ENCODE measurements at regions not wholly inside any gene's neighbourhood (a gene's known extent, or its start where the extent isn't known, plus 50 kb on each side); places are given as distances from the start of the nearest gene placed in this dataset.

- no peaks in the 10 kb centered on the region for H3K36me3 ChIP-seq
- no peak for DNase-seq
- TF ChIP-seq CTCF (IDR thresholded peaks at IDR 0.05) (no peak), POLR2A (IDR thresholded peaks at IDR 0.05) (no peak)
- 47 to 49% methylated on average over 2 of the region's 2 CpGs for WGBS, 2 donors
- H3K27me3 ChIP-seq: peaks cover 0 to 56% (median 0%) of the 10 kb centered on the region in 4 donors
- H3K4me1 ChIP-seq: peaks cover 0 to 2% (median 0%) of the 10 kb centered on the region in 3 donors
- no peak overlapping the region for H3K27ac ChIP-seq
- peaks cover 0 to 28% (median 8%) of the 10 kb centered on the region in 3 donors for H3K9me3 ChIP-seq
- intact Hi-C loops (cut with DNase I): no loop called here
- no peak overlapping the region for H3K4me3 ChIP-seq
Measured at GRCh38 chr9:135000647-135001245, 83.0 kb upstream of the FCN1 start.

DNA sequence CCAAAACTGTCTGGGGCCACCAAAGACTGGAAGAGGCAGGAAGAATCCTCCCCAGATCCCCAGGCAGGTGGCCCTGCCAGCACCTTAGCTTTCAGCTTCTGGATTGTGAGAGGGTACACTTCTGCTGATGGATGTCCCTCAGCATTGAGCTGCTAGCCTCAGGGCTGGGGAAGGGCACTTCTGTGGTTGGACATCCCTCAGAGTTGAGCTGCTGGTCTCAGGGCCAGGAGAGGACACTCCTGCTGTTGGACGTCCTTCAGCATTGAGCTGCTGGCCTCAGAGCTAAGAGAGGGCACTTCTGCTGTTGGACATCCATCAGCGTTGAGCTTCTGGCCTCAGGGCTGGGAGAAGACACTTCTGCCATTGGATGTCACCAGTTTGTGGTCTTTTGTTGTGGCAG lies 83.8 kb upstream of the FCN1 start:
- H3K9me3 ChIP-seq: peaks cover 0 to 28% (median 8%) of the 10 kb centered on the region in 3 donors
- H3K4me3 ChIP-seq: no peak overlapping the region
- TF ChIP-seq POLR2A (IDR thresholded peaks at IDR 0.05): no peak
- TF ChIP-seq CTCF (IDR thresholded peaks at IDR 0.05): no peak
- intact Hi-C loops (cut with DNase I): no loop called here
- H3K36me3 ChIP-seq: no peaks in the 10 kb centered on the region
- DNase-seq: no peak
- H3K27ac ChIP-seq: no peak overlapping the region
- H3K4me1 ChIP-seq: no peaks in the 10 kb centered on the region
- WGBS, 2 donors: no CpG with 5 or more reads among the region's 2 CpGs
- peaks cover 0 to 51% (median 0%) of the 10 kb centered on the region in 4 donors for H3K27me3 ChIP-seq

DNA sequence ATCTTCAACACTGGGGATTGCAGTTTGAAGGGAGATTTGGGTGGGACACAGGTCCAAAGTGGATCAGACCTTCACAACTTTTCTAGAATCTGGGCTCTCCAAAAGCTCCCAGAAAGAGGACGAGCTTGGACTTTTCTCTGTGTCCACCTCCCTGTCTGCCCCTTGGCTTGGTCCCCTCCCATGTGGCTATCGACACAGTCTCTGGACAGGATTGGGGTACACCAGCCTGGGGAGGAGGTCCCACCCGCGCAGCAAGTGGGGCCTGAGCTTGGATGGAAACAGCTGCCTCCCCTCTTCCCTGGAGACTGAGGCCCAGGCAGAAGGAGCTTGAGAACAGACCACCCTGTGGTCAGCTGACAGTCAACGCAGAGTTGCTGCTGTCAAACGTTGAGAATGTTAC lies 84.6 kb upstream of the FCN1 start:
- 57 to 79% methylated on average over 5 of the region's 6 CpGs for WGBS, 2 donors
- DNase-seq: no peak
- intact Hi-C loops (cut with DNase I): no loop called here

DNA sequence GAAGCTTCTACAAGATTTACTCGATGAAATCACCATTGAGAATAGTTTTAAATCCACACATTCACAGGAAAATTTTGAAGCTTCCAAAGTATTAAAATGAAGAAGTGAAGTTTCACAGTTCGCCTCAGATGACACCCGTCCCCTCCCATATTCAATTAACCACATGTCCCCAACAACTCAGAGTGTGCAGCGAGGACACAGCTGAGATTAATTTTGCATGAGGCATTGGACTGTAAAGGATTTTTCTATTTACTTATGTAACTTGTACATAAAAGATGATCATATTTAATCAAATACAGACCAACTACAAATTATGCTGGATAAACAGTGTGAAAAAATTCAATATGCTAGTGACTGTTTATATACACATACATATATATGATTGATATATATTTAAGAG lies 84.7 kb upstream of the OLFM1 start:
- no peak for DNase-seq
- intact Hi-C loops (cut with DNase I): no loop called here
- Histone ChIP-seq H3K27me3 (peaks cover 0 to 49% (median 0%) of the 10 kb centered on the region in 4 donors), H3K4me3 (no peak overlapping the region), H3K36me3 (no peaks in the 10 kb centered on the region), H3K9me3 (peaks cover 0 to 28% (median 8%) of the 10 kb centered on the region in 3 donors), H3K27ac (no peak overlapping the region), H3K4me1 (no peaks in the 10 kb centered on the region)
- TF ChIP-seq CTCF (IDR thresholded peaks at IDR 0.05) (no peak), POLR2A (IDR thresholded peaks at IDR 0.05) (no peak)
- WGBS, 2 donors: 62 to 65% methylated on average over 4 of the region's 4 CpGs

More for the DNA sequence above, 84.6 kb upstream of the FCN1 start:
- Histone ChIP-seq H3K27ac (no peak overlapping the region), H3K4me3 (no peak overlapping the region), H3K9me3 (peaks cover 0 to 28% (median 8%) of the 10 kb centered on the region in 3 donors), H3K27me3 (peaks cover 0 to 49% (median 0%) of the 10 kb centered on the region in 4 donors), H3K4me1 (no peaks in the 10 kb centered on the region), H3K36me3 (no peaks in the 10 kb centered on the region)
- TF ChIP-seq CTCF (IDR thresholded peaks at IDR 0.05) (no peak), POLR2A (IDR thresholded peaks at IDR 0.05) (no peak)

- H3K27me3 ChIP-seq: peaks cover 0 to 35% (median 0%) of the 10 kb centered on the region in 4 donors
- 87 to 89% methylated on average over 2 of the region's 2 CpGs for WGBS, 2 donors
- DNase-seq: no peak
- no peak overlapping the region for H3K4me3 ChIP-seq
- peaks cover 0 to 26% (median 7%) of the 10 kb centered on the region in 3 donors for H3K9me3 ChIP-seq
- no peak for TF ChIP-seq POLR2A (IDR thresholded peaks at IDR 0.05)
- no peak for TF ChIP-seq CTCF (IDR thresholded peaks at IDR 0.05)
- H3K27ac ChIP-seq: no peak overlapping the region
- no peaks in the 10 kb centered on the region for H3K4me1 ChIP-seq
- H3K36me3 ChIP-seq: no peaks in the 10 kb centered on the region
- intact Hi-C loops (cut with DNase I): no loop called here
Measured at GRCh38 chr9:135004772-135005171, 82.7 kb upstream of the OLFM1 start.
